ENCODE measurements at regions not wholly inside any gene's neighbourhood (a gene's known extent, or its start where the extent isn't known, plus 50 kb on each side); places are given as distances from the start of the nearest gene placed in this dataset.

DNA sequence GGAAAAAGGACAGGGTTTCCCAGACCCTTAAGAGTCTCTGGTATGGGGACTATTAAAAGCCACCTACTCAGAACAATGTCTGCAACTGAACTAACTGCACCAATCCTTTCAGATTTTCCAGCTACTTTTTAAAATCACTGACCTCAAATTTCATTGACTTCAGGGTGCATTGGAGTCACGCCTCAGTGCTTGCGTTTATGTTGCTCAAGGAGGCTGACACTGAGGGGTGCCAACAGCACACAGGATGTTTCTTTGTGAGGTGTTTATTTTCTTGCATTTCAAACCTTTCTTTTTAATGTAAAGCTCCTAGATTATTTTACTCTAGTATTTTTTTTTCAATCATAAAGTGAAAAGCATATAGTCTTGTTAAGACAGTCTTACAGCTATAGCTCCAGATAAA, 402.0 kb upstream of the SLC35B3 start:
- no peak for TF ChIP-seq JUN (IDR thresholded peaks at IDR 0.05; ENCODE audit: borderline replicate concordance, insufficient read depth, insufficient read length, low read depth)
- TF ChIP-seq, protein P1, sequence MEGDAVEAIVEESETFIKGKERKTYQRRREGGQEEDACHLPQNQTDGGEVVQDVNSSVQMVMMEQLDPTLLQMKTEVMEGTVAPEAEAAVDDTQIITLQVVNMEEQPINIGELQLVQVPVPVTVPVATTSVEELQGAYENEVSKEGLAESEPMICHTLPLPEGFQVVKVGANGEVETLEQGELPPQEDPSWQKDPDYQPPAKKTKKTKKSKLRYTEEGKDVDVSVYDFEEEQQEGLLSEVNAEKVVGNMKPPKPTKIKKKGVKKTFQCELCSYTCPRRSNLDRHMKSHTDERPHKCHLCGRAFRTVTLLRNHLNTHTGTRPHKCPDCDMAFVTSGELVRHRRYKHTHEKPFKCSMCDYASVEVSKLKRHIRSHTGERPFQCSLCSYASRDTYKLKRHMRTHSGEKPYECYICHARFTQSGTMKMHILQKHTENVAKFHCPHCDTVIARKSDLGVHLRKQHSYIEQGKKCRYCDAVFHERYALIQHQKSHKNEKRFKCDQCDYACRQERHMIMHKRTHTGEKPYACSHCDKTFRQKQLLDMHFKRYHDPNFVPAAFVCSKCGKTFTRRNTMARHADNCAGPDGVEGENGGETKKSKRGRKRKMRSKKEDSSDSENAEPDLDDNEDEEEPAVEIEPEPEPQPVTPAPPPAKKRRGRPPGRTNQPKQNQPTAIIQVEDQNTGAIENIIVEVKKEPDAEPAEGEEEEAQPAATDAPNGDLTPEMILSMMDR (IDR thresholded peaks at IDR 0.05; ENCODE audit: extremely low read depth in 1 of 2, insufficient read depth in 1 of 2, low read depth in 1 of 2, low read length in 2 of 2), result no peak
- TF ChIP-seq POLR2A (IDR thresholded peaks at IDR 0.05; ENCODE audit: low read depth, low read length), result no peak
- TF ChIP-seq POLR2AphosphoS5 (IDR thresholded peaks at IDR 0.05; ENCODE audit: insufficient read depth, low read depth, low read length), result no peak
